DMS79 (cell line): ENCODE measurements at regions not wholly inside any gene's neighbourhood (a gene's known extent, or its start where the extent isn't known, plus 50 kb on each side); places are given as distances from the start of the nearest gene placed in this dataset.

Source experiments
- DNase-seq: peaks from one replicate; lab custom pipeline; 2025; lab: John Stamatoyannopoulos, UW

GRCh38 chr4:185862340-185862739 is 50.3 kb upstream of the SORBS2 start:
- no peak for DNase-seq

GRCh38 chr4:185863946-185864345 is 52.0 kb upstream of the SORBS2 start:
- no peak for DNase-seq

GRCh38 chr4:185865901-185866328 is 53.9 kb upstream of the SORBS2 start:
- no peak for DNase-seq

- DNase-seq: no peak
These were observed 55.8 kb upstream of the SORBS2 start for GRCh38 chr4:185867770-185868169.

GRCh38 chr4:185868983-185869382 is 57.0 kb upstream of the SORBS2 start:
- no peak for DNase-seq

GRCh38 chr4:185869427-185869826 is 57.4 kb upstream of the SORBS2 start:
- DNase-seq: no peak

- no peak for DNase-seq
These were observed 58.4 kb upstream of the SORBS2 start for GRCh38 chr4:185870366-185870765.

GRCh38 chr4:185872747-185873380 is 60.9 kb upstream of the SORBS2 start:
- DNase-seq: no peak

- DNase-seq: no peak
These were observed 62.7 kb upstream of the SORBS2 start for GRCh38 chr4:185874516-185875230.

GRCh38 chr4:185875316-185875907 is 63.4 kb upstream of the SORBS2 start:
- no peak for DNase-seq

GRCh38 chr4:185878633-185879032 is 66.6 kb upstream of the SORBS2 start:
- no peak for DNase-seq

GRCh38 chr4:185879666-185880312 is 67.8 kb upstream of the SORBS2 start:
- no peak for DNase-seq

GRCh38 chr4:185880571-185880970 is 68.6 kb upstream of the SORBS2 start:
- no peak for DNase-seq

GRCh38 chr4:185881430-185881829 is 69.4 kb upstream of the SORBS2 start:
- no peak for DNase-seq

GRCh38 chr4:185883591-185883990 is 71.6 kb upstream of the SORBS2 start:
- DNase-seq: no peak

- DNase-seq: no peak
These were observed 73.1 kb upstream of the SORBS2 start for GRCh38 chr4:185885075-185885474.

- no peak for DNase-seq
These were observed 73.6 kb upstream of the SORBS2 start for GRCh38 chr4:185885604-185886003.

- DNase-seq: no peak
These were observed 75.0 kb upstream of the SORBS2 start for GRCh38 chr4:185886832-185887524.

- no peak for DNase-seq
These were observed 76.7 kb upstream of the SORBS2 start for GRCh38 chr4:185888676-185889075.

- DNase-seq: no peak
These were observed 77.6 kb upstream of the SORBS2 start for GRCh38 chr4:185889585-185889984.

- no peak for DNase-seq
These were observed 78.2 kb upstream of the SORBS2 start for GRCh38 chr4:185890196-185890595.

GRCh38 chr4:185892165-185892564 is 80.2 kb upstream of the SORBS2 start:
- no peak for DNase-seq
